ENCODE measurements at regions not wholly inside any gene's neighbourhood (a gene's known extent, or its start where the extent isn't known, plus 50 kb on each side); places are given as distances from the start of the nearest gene placed in this dataset.

- no peak overlapping the region for H3K4me3 ChIP-seq (ENCODE audit: low read depth in 2 of 2, low read length in 2 of 2)
- no peaks in the 10 kb centered on the region for H3K4me1 ChIP-seq (ENCODE audit: control insufficient read depth, insufficient read depth, low read length)
- ChIA-PET CTCF (no interaction called here), POLR2A (no interaction called here)
- no peaks in the 10 kb centered on the region for H3K36me3 ChIP-seq (ENCODE audit: control insufficient read depth, insufficient read depth, low read length)
- ATAC-seq = no peak
- BruUV-seq (replicated peaks) = no TSS peak
- TF ChIP-seq CTCF (IDR thresholded peaks at IDR 0.05) = no peak
- no peak for TF ChIP-seq SIN3A (IDR thresholded peaks at IDR 0.05; ENCODE audit: borderline replicate concordance, insufficient read depth, low read depth, low read length)
- TF ChIP-seq TCF7L2 (IDR thresholded peaks at IDR 0.05; ENCODE audit: low read depth, low read length) = no peak
- in situ Hi-C loops (cut with HindIII; ENCODE audit: low pct_unique_long_range_greater_than_20kb, low sequenced_read_pairs) = no loop called here
- DNase-seq (ENCODE audit: low read depth, low spot score) = no peak
- no peaks in the 10 kb centered on the region for H3K9me3 ChIP-seq (ENCODE audit: control insufficient read depth, insufficient read depth, low read depth, low read length)
- H3K27me3 ChIP-seq (ENCODE audit: control insufficient read depth, insufficient read depth, low read length) = no peaks in the 10 kb centered on the region
- intact Hi-C loops (cut with micrococcal nuclease; ENCODE audit: unreplicated experiment) = no loop called here
- H3K27ac ChIP-seq (ENCODE audit: low read length) = no peak overlapping the region
Measured at GRCh38 chrX:19181345-19181744, 59.1 kb upstream of the ADGRG2 start.

GRCh38 chrX:19182785-19183184 lies 60.5 kb upstream of the ADGRG2 start:
- ATAC-seq = no peak
- H3K4me3 ChIP-seq (ENCODE audit: low read depth in 2 of 2, low read length in 2 of 2) = no peak overlapping the region
- CTCF ChIA-PET = no interaction called here
- H3K36me3 ChIP-seq (ENCODE audit: control insufficient read depth, insufficient read depth, low read length) = no peaks in the 10 kb centered on the region
- POLR2A ChIA-PET = no interaction called here
- DNase-seq (ENCODE audit: low read depth, low spot score) = no peak
- no peaks in the 10 kb centered on the region for H3K4me1 ChIP-seq (ENCODE audit: control insufficient read depth, insufficient read depth, low read length)
- intact Hi-C loops (cut with micrococcal nuclease; ENCODE audit: unreplicated experiment) = no loop called here
- H3K27me3 ChIP-seq (ENCODE audit: control insufficient read depth, insufficient read depth, low read length) = no peaks in the 10 kb centered on the region
- no peak overlapping the region for H3K27ac ChIP-seq (ENCODE audit: low read length)
- H3K9me3 ChIP-seq (ENCODE audit: control insufficient read depth, insufficient read depth, low read depth, low read length) = no peaks in the 10 kb centered on the region
- TF ChIP-seq CTCF (IDR thresholded peaks at IDR 0.05) (no peak), TCF7L2 (IDR thresholded peaks at IDR 0.05; ENCODE audit: low read depth, low read length) (no peak), POLR2AphosphoS5 (IDR thresholded peaks at IDR 0.05; ENCODE audit: low read depth, low read length) (no peak), SIN3A (IDR thresholded peaks at IDR 0.05; ENCODE audit: borderline replicate concordance, insufficient read depth, low read depth, low read length) (no peak), REST (IDR thresholded peaks at IDR 0.05; ENCODE audit: insufficient read depth in 1 of 2, low read depth in 2 of 2, low read length in 1 of 2) (no peak)
- BruUV-seq (replicated peaks) = no TSS peak
- in situ Hi-C loops (cut with HindIII; ENCODE audit: low pct_unique_long_range_greater_than_20kb, low sequenced_read_pairs) = no loop called here

All from Panc1 (cell line).